Liver (tissue), 3 donors: ENCODE measurements at regions not wholly inside any gene's neighbourhood (a gene's known extent, or its start where the extent isn't known, plus 50 kb on each side); places are given as distances from the start of the nearest gene placed in this dataset.

Experiments
- NR2F2 ChIP-seq: IDR thresholded peaks from 2 replicates; pipeline ENCODE4 v1.6.1; 2016; ENCODE audit warnings: antibody characterized with exemption
- TF ChIP-seq, protein P1 (sequence below): IDR thresholded peaks from 2 replicates; pipeline ENCODE4 v1.6.1; 2016; ENCODE audit warnings: antibody characterized with exemption
- TF ChIP-seq, protein P2 (sequence below): fragments of 150-350 bp; IDR thresholded peaks from 2 replicates; pipeline ENCODE4 v1.5.1; 2017; ENCODE audit warnings: improper control_type of control experiment, low read depth, low read length; ENCODE audit not compliant: missing input control
- TF ChIP-seq, protein P3 (sequence below): IDR thresholded peaks from 2 replicates; pipeline ENCODE4 v1.6.1; 2016; ENCODE audit warnings: antibody characterized with exemption, mild to moderate bottlenecking
- donor health status: healthy.
- donor health status: healthy.

DNA sequence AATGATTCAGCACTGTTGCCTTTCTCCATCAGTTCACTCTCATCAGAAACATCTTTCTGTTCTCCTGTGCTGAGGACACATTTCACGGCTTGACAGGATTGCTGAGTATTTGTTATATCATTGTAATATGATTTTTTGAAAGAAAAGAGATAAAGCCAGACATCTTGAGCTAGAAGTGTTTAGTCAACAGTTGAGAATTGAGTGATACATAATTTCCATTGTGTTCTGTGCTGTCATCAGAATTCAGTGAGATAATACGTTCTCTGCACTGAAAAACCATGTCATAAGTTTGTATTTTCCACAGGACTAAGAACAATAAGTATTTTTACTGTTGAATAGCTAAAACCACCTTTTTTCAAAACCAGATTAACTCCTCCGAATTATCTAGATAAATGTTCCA is 50.2 kb upstream of the GPRIN3 start:
- TF ChIP-seq, protein P1, sequence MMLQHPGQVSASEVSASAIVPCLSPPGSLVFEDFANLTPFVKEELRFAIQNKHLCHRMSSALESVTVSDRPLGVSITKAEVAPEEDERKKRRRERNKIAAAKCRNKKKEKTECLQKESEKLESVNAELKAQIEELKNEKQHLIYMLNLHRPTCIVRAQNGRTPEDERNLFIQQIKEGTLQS = no peak
- TF ChIP-seq, protein P2, sequence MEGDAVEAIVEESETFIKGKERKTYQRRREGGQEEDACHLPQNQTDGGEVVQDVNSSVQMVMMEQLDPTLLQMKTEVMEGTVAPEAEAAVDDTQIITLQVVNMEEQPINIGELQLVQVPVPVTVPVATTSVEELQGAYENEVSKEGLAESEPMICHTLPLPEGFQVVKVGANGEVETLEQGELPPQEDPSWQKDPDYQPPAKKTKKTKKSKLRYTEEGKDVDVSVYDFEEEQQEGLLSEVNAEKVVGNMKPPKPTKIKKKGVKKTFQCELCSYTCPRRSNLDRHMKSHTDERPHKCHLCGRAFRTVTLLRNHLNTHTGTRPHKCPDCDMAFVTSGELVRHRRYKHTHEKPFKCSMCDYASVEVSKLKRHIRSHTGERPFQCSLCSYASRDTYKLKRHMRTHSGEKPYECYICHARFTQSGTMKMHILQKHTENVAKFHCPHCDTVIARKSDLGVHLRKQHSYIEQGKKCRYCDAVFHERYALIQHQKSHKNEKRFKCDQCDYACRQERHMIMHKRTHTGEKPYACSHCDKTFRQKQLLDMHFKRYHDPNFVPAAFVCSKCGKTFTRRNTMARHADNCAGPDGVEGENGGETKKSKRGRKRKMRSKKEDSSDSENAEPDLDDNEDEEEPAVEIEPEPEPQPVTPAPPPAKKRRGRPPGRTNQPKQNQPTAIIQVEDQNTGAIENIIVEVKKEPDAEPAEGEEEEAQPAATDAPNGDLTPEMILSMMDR = no peak
- TF ChIP-seq, protein P3, sequence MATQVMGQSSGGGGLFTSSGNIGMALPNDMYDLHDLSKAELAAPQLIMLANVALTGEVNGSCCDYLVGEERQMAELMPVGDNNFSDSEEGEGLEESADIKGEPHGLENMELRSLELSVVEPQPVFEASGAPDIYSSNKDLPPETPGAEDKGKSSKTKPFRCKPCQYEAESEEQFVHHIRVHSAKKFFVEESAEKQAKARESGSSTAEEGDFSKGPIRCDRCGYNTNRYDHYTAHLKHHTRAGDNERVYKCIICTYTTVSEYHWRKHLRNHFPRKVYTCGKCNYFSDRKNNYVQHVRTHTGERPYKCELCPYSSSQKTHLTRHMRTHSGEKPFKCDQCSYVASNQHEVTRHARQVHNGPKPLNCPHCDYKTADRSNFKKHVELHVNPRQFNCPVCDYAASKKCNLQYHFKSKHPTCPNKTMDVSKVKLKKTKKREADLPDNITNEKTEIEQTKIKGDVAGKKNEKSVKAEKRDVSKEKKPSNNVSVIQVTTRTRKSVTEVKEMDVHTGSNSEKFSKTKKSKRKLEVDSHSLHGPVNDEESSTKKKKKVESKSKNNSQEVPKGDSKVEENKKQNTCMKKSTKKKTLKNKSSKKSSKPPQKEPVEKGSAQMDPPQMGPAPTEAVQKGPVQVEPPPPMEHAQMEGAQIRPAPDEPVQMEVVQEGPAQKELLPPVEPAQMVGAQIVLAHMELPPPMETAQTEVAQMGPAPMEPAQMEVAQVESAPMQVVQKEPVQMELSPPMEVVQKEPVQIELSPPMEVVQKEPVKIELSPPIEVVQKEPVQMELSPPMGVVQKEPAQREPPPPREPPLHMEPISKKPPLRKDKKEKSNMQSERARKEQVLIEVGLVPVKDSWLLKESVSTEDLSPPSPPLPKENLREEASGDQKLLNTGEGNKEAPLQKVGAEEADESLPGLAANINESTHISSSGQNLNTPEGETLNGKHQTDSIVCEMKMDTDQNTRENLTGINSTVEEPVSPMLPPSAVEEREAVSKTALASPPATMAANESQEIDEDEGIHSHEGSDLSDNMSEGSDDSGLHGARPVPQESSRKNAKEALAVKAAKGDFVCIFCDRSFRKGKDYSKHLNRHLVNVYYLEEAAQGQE = no peak
- no peak for TF ChIP-seq NR2F2
